Myocyte (in vitro differentiated cells): ENCODE measurements at regions not wholly inside any gene's neighbourhood (a gene's known extent, or its start where the extent isn't known, plus 50 kb on each side); places are given as distances from the start of the nearest gene placed in this dataset.
"Not testable (repeated sequence)": the region's sequence is repeated elsewhere in the genome, so short reads cannot be mapped to it uniquely, and the experiment has no call there.

ENCODE experiments used
- DNase-seq: peaks from one replicate; pipeline ENCODE4 v3.0.0-alpha.2; 2012; ENCODE audit warnings: low read depth

- DNase-seq: no peak
Observed at GRCh38 chr4:187474238-187474637, 521.3 kb upstream of the ZFP42 start.

GRCh38 chr4:187475901-187476300 lies 519.7 kb upstream of the ZFP42 start:
- DNase-seq: no peak

- no peak for DNase-seq
Observed at GRCh38 chr4:187477224-187477623, 518.3 kb upstream of the ZFP42 start.

- DNase-seq: peak; percentile 92
Observed at GRCh38 chr4:187478292-187479140, 517.1 kb upstream of the ZFP42 start.

GRCh38 chr4:187479511-187479910 lies 516.1 kb upstream of the ZFP42 start:
- peak; percentile 12 for DNase-seq

- peak; percentile 67 for DNase-seq
Observed at GRCh38 chr4:187480146-187481145, 515.1 kb upstream of the ZFP42 start.

- no peak for DNase-seq
Observed at GRCh38 chr4:187484186-187484585, 511.4 kb upstream of the ZFP42 start.

GRCh38 chr4:187485676-187486075 lies 509.9 kb upstream of the ZFP42 start:
- no peak for DNase-seq

GRCh38 chr4:187491286-187491685 lies 504.3 kb upstream of the ZFP42 start:
- DNase-seq: no peak

GRCh38 chr4:187491959-187492358 lies 503.6 kb upstream of the ZFP42 start:
- DNase-seq: no peak

- no peak for DNase-seq
Observed at GRCh38 chr4:187493661-187494060, 501.9 kb upstream of the ZFP42 start.

GRCh38 chr4:187499956-187500355 lies 495.6 kb upstream of the ZFP42 start:
- no peak for DNase-seq

GRCh38 chr4:187500796-187501195 lies 494.8 kb upstream of the ZFP42 start:
- no peak for DNase-seq

GRCh38 chr4:187501731-187502130 lies 493.8 kb upstream of the ZFP42 start:
- DNase-seq: no peak

GRCh38 chr4:187504974-187505797 lies 490.4 kb upstream of the ZFP42 start:
- no peak for DNase-seq

GRCh38 chr4:187505798-187506141 lies 489.8 kb upstream of the ZFP42 start:
- not testable (repeated sequence) for DNase-seq

GRCh38 chr4:187516224-187516623 lies 479.3 kb upstream of the ZFP42 start:
- no peak for DNase-seq

GRCh38 chr4:187541666-187542065 lies 453.9 kb upstream of the ZFP42 start:
- DNase-seq: peak; percentile 71

GRCh38 chr4:187544461-187545053 lies 451.0 kb upstream of the ZFP42 start:
- no peak for DNase-seq

GRCh38 chr4:187547316-187547715 lies 448.3 kb upstream of the ZFP42 start:
- no peak for DNase-seq
